Tibial artery (tissue), 4 donors: ENCODE measurements at regions not wholly inside any gene's neighbourhood (a gene's known extent, or its start where the extent isn't known, plus 50 kb on each side); places are given as distances from the start of the nearest gene placed in this dataset.

ENCODE experiments used
- DNase-seq, 2 donors: peaks; one replicate each; pipeline ENCODE4 v3.0.0-alpha.2; 2019
- H3K27ac ChIP-seq, 2 donors: fragments of 200-600 bp; sonication (generic) in 1 of 2; 1 replicate in 1 of 2; 2 replicates in 1 of 2; pipeline ENCODE4 v1.5.1; 2018 to 2019; ENCODE audit warnings: mild to moderate bottlenecking in 1 of 2
- H3K27me3 ChIP-seq, 2 donors: fragments of 200-600 bp; sonication (generic) in 1 of 2; one replicate each; pipeline versions ENCODE4 v1.5.1 to v1.6.0; 2016 to 2019
- H3K36me3 ChIP-seq, 3 donors: fragments of 200-600 bp; sonication (generic) in 2 of 3; one replicate each; pipeline ENCODE4 v1.5.1; 2016 to 2019; ENCODE audit warnings: mild to moderate bottlenecking in 2 of 3
- H3K4me1 ChIP-seq, 4 donors: fragments of 200-600 bp; sonication (generic) in 2 of 4; 1 replicate in 3 of 4; 2 replicates in 1 of 4; pipeline ENCODE4 v1.5.1; 2016 to 2019
- H3K4me3 ChIP-seq, 2 donors: fragments of 200-600 bp; sonication (generic) in 1 of 2; 1 replicate in 1 of 2; 2 replicates in 1 of 2; pipeline ENCODE4 v1.5.1; 2018 to 2019; ENCODE audit warnings: mild to moderate bottlenecking in 2 of 2
- H3K9me3 ChIP-seq, 3 donors: fragments of 200-600 bp; sonication (generic) in 1 of 3; one replicate each; pipeline ENCODE4 v1.5.1; 2016 to 2019
- CTCF ChIP-seq, 2 experiments: fragments of 200-600 bp in 1 of 2; fragments of 450-650 bp in 1 of 2; IDR thresholded peaks; one replicate each; pipeline ENCODE4 v1.5.1; 2017 to 2019; ENCODE audit warnings: antibody characterized with exemption in 2 of 2, mild to moderate bottlenecking in 1 of 2, moderate library complexity in 1 of 2
- intact Hi-C: fragments of 100-400 bp; cut with DNase I; formaldehyde crosslinking; loops from one replicate; pipeline ENCODE4 v1.15.0; 2023; ENCODE audit warnings: low total_unique reads

- no peak for DNase-seq
- no peaks in the 10 kb centered on the region for H3K36me3 ChIP-seq
- H3K4me1 ChIP-seq = peaks cover 0 to 6% (median under 1%) of the 10 kb centered on the region in 4 donors
- no peaks in the 10 kb centered on the region for H3K27me3 ChIP-seq
- no peaks in the 10 kb centered on the region for H3K9me3 ChIP-seq
- no peak overlapping the region for H3K27ac ChIP-seq
- H3K4me3 ChIP-seq = no peak overlapping the region
- peak; percentile 33 to 41 for TF ChIP-seq CTCF (IDR thresholded peaks at IDR 0.05)
- intact Hi-C loops = no loop called here
These were observed 100.5 kb downstream of the PALM2AKAP2 start for GRCh38 chr9:109880276-109881169.

- H3K9me3 ChIP-seq = no peaks in the 10 kb centered on the region
- H3K4me3 ChIP-seq = no peak overlapping the region
- no peak for DNase-seq
- intact Hi-C loops = no loop called here
- no peaks in the 10 kb centered on the region for H3K36me3 ChIP-seq
- H3K4me1 ChIP-seq = peaks cover 0 to 35% (median 19%) of the 10 kb centered on the region in 4 donors
- no peak overlapping the region for H3K27ac ChIP-seq
- H3K27me3 ChIP-seq = no peaks in the 10 kb centered on the region
- no peak for TF ChIP-seq CTCF (IDR thresholded peaks at IDR 0.05)
These were observed 103.6 kb downstream of the PALM2AKAP2 start for GRCh38 chr9:109883623-109884022.

- Histone ChIP-seq H3K9me3 (no peaks in the 10 kb centered on the region), H3K27me3 (no peaks in the 10 kb centered on the region), H3K36me3 (no peaks in the 10 kb centered on the region), H3K27ac (no peak overlapping the region), H3K4me1 (peaks cover 0 to 35% (median 19%) of the 10 kb centered on the region in 4 donors), H3K4me3 (no peak overlapping the region)
- DNase-seq = no peak
- intact Hi-C loops = no loop called here
- no peak for TF ChIP-seq CTCF (IDR thresholded peaks at IDR 0.05)
These were observed 106.0 kb downstream of the PALM2AKAP2 start for GRCh38 chr9:109886041-109886440.

- no peaks in the 10 kb centered on the region for H3K27me3 ChIP-seq
- DNase-seq = no peak
- H3K4me1 ChIP-seq = peaks cover 0 to 35% (median 19%) of the 10 kb centered on the region in 4 donors
- no peak overlapping the region for H3K27ac ChIP-seq
- no peaks in the 10 kb centered on the region for H3K9me3 ChIP-seq
- no peaks in the 10 kb centered on the region for H3K36me3 ChIP-seq
- intact Hi-C loops = no loop called here
- no peak for TF ChIP-seq CTCF (IDR thresholded peaks at IDR 0.05)
- no peak overlapping the region for H3K4me3 ChIP-seq
These were observed 106.6 kb downstream of the PALM2AKAP2 start for GRCh38 chr9:109886617-109887016.

- H3K36me3 ChIP-seq = no peaks in the 10 kb centered on the region
- H3K27me3 ChIP-seq = no peaks in the 10 kb centered on the region
- no peaks in the 10 kb centered on the region for H3K9me3 ChIP-seq
- intact Hi-C loops = no loop called here
- DNase-seq = no peak
- H3K27ac ChIP-seq = no peak overlapping the region
- H3K4me1 ChIP-seq = peaks cover 0 to 35% (median 19%) of the 10 kb centered on the region in 4 donors
- TF ChIP-seq CTCF (IDR thresholded peaks at IDR 0.05) = no peak
- H3K4me3 ChIP-seq = no peak overlapping the region
These were observed 107.1 kb downstream of the PALM2AKAP2 start for GRCh38 chr9:109887079-109887478.
